Ramos (cell line): ENCODE measurements at regions not wholly inside any gene's neighbourhood (a gene's known extent, or its start where the extent isn't known, plus 50 kb on each side); places are given as distances from the start of the nearest gene placed in this dataset.

ENCODE experiments used
- in situ Hi-C: fragments of 300-500 bp; cut with MboI; formaldehyde crosslinking; loops from one replicate; pipeline ENCODE4 v1.14.3; 2022; ENCODE audit warnings: low sequenced_read_pairs; ENCODE audit not compliant: unreplicated experiment

- in situ Hi-C loops, result no loop called here
These were observed 389.9 kb upstream of the RGMA start for GRCh38 chr15:93478947-93479346.

GRCh38 chr15:93477721-93478120, 388.7 kb upstream of the RGMA start:
- in situ Hi-C loops, result no loop called here

GRCh38 chr15:93477188-93477587, 388.2 kb upstream of the RGMA start:
- in situ Hi-C loops, result no loop called here

GRCh38 chr15:93476491-93477177, 387.6 kb upstream of the RGMA start:
- in situ Hi-C loops, result no loop called here

- in situ Hi-C loops, result no loop called here
These were observed 385.7 kb upstream of the RGMA start for GRCh38 chr15:93474728-93475127.

- in situ Hi-C loops, result no loop called here
These were observed 381.0 kb upstream of the RGMA start for GRCh38 chr15:93469994-93470393.

- in situ Hi-C loops, result no loop called here
These were observed 378.3 kb upstream of the RGMA start for GRCh38 chr15:93467337-93467736.

- in situ Hi-C loops, result no loop called here
These were observed 377.4 kb upstream of the RGMA start for GRCh38 chr15:93466380-93466779.

- in situ Hi-C loops, result no loop called here
These were observed 373.7 kb upstream of the RGMA start for GRCh38 chr15:93462690-93463089.

- in situ Hi-C loops, result no loop called here
These were observed 371.7 kb upstream of the RGMA start for GRCh38 chr15:93460717-93461116.

GRCh38 chr15:93459396-93459795, 370.4 kb upstream of the RGMA start:
- in situ Hi-C loops, result no loop called here

GRCh38 chr15:93458597-93458996, 369.6 kb upstream of the RGMA start:
- in situ Hi-C loops, result no loop called here

- in situ Hi-C loops, result no loop called here
These were observed 365.8 kb upstream of the RGMA start for GRCh38 chr15:93454788-93455187.

- in situ Hi-C loops, result no loop called here
These were observed 363.7 kb upstream of the RGMA start for GRCh38 chr15:93452537-93453211.

- in situ Hi-C loops, result no loop called here
These were observed 362.8 kb upstream of the RGMA start for GRCh38 chr15:93451822-93452221.

GRCh38 chr15:93451265-93451664, 362.3 kb upstream of the RGMA start:
- in situ Hi-C loops, result no loop called here

- in situ Hi-C loops, result no loop called here
These were observed 360.8 kb upstream of the RGMA start for GRCh38 chr15:93449798-93450197.

GRCh38 chr15:93438310-93438709, 349.3 kb upstream of the RGMA start:
- in situ Hi-C loops, result no loop called here

GRCh38 chr15:93432474-93432873, 343.5 kb upstream of the RGMA start:
- in situ Hi-C loops, result no loop called here

- in situ Hi-C loops, result no loop called here
These were observed 339.9 kb upstream of the RGMA start for GRCh38 chr15:93428807-93429351.

- in situ Hi-C loops, result no loop called here
These were observed 339.1 kb upstream of the RGMA start for GRCh38 chr15:93428150-93428549.

GRCh38 chr15:93424131-93424530, 335.1 kb upstream of the RGMA start:
- in situ Hi-C loops, result no loop called here
